H9 (cell line): ENCODE measurements at regions not wholly inside any gene's neighbourhood (a gene's known extent, or its start where the extent isn't known, plus 50 kb on each side); places are given as distances from the start of the nearest gene placed in this dataset.

Experiments
- DNase-seq: peaks from one replicate; pipeline ENCODE4 v3.0.0-alpha.2; 2017
- H2AFZ ChIP-seq: one replicate; pipeline ENCODE4 v1.6.1; 2013; ENCODE audit warnings: mild to moderate bottlenecking, low read length, control low read depth, moderate library complexity
- H2AK5ac ChIP-seq: 2 replicates; pipeline ENCODE4 v1.6.1; 2013; ENCODE audit warnings: low read length, control low read depth, mixed read lengths; ENCODE audit not compliant: insufficient read length
- H2BK120ac ChIP-seq: one replicate; pipeline ENCODE4 v1.6.1; 2013; ENCODE audit warnings: low read depth, mild to moderate bottlenecking, low read length, control low read depth, inconsistent platforms; ENCODE audit not compliant: poor library complexity, severe bottlenecking
- H2BK12ac ChIP-seq: 2 replicates; pipeline ENCODE4 v1.6.1; 2013; ENCODE audit warnings: low read length, control low read depth, mixed read lengths, low read depth; ENCODE audit not compliant: insufficient read length
- H2BK15ac ChIP-seq: 2 replicates; pipeline ENCODE4 v1.6.1; 2013; ENCODE audit warnings: low read depth, low read length, control low read depth
- H2BK20ac ChIP-seq: one replicate; pipeline ENCODE4 v1.6.1; 2013; ENCODE audit warnings: low read depth, mild to moderate bottlenecking, low read length, control low read depth, inconsistent platforms; ENCODE audit not compliant: poor library complexity, severe bottlenecking
- H2BK5ac ChIP-seq: 2 replicates; pipeline ENCODE4 v1.6.1; 2013; ENCODE audit warnings: low read length, control low read depth, mixed read lengths; ENCODE audit not compliant: insufficient read length
- H3K14ac ChIP-seq: 2 replicates; pipeline ENCODE4 v1.6.1; 2013; ENCODE audit warnings: low read length, control low read depth; ENCODE audit not compliant: insufficient read depth
- H3K18ac ChIP-seq: 2 replicates; pipeline ENCODE4 v1.6.1; 2013; ENCODE audit warnings: low read depth, mild to moderate bottlenecking, mixed read lengths, low read length, control low read depth; ENCODE audit not compliant: insufficient read length
- H3K23ac ChIP-seq: 2 replicates; pipeline ENCODE4 v1.6.1; 2013; ENCODE audit warnings: low read length, control low read depth, mixed read lengths, low read depth; ENCODE audit not compliant: insufficient read length
- H3K23me2 ChIP-seq: 2 replicates; pipeline ENCODE4 v1.6.1; 2013; ENCODE audit warnings: low read depth, mild to moderate bottlenecking, mixed read lengths, low read length, control low read depth; ENCODE audit not compliant: insufficient read length, poor library complexity, severe bottlenecking
- H3K27ac ChIP-seq: 2 replicates; pipeline ENCODE4 v1.5.1; 2013; ENCODE audit warnings: low read length, control low read depth, mixed read lengths, low read depth; ENCODE audit not compliant: insufficient read length
- H3K27me3 ChIP-seq: 2 replicates; pipeline ENCODE4 v1.6.1; 2013; ENCODE audit warnings: low read length, control low read depth, inconsistent platforms; ENCODE audit not compliant: insufficient read depth
- H3K4ac ChIP-seq: 2 replicates; pipeline ENCODE4 v1.6.1; 2013; ENCODE audit warnings: low read depth, mild to moderate bottlenecking, control low read depth, inconsistent platforms, low read length, moderate library complexity
- H3K4me1 ChIP-seq: 2 replicates; pipeline ENCODE4 v1.6.1; 2013; ENCODE audit warnings: low read length, control low read depth, inconsistent platforms; ENCODE audit not compliant: insufficient read depth
- H3K4me2 ChIP-seq: 2 replicates; pipeline ENCODE4 v1.6.1; 2013; ENCODE audit warnings: low read length, control low read depth, mixed read lengths; ENCODE audit not compliant: insufficient read length, insufficient read depth
- H3K56ac ChIP-seq: 2 replicates; pipeline ENCODE4 v1.6.1; 2013; ENCODE audit warnings: low read depth, mild to moderate bottlenecking, mixed read lengths, low read length, control low read depth; ENCODE audit not compliant: insufficient read length
- H3K79me1 ChIP-seq: 2 replicates; pipeline ENCODE4 v1.6.1; 2013; ENCODE audit warnings: low read depth, mild to moderate bottlenecking, moderate library complexity, low read length, control low read depth, inconsistent platforms; ENCODE audit not compliant: insufficient read depth, poor library complexity, severe bottlenecking
- H3K79me2 ChIP-seq: 2 replicates; pipeline ENCODE4 v1.6.1; 2013; ENCODE audit warnings: low read length, control low read depth, inconsistent platforms; ENCODE audit not compliant: insufficient read depth
- H3K9ac ChIP-seq: 2 replicates; pipeline ENCODE4 v1.6.1; 2013; ENCODE audit warnings: low read length, control low read depth, mixed read lengths; ENCODE audit not compliant: insufficient read length; ENCODE audit errors: extremely low read depth
- H3K9me3 ChIP-seq: one replicate; pipeline ENCODE4 v1.6.1; 2013; ENCODE audit warnings: low read depth, low read length, inconsistent platforms; ENCODE audit not compliant: control insufficient read depth
- H3T11ph ChIP-seq: one replicate; pipeline ENCODE4 v1.6.1; 2013; ENCODE audit warnings: mild to moderate bottlenecking, low read length, control low read depth, inconsistent platforms
- H4K20me1 ChIP-seq: one replicate; pipeline ENCODE4 v1.6.1; 2013; ENCODE audit not compliant: control insufficient read depth, insufficient read length, insufficient read depth
- H4K5ac ChIP-seq: 2 replicates; pipeline ENCODE4 v1.6.1; 2013; ENCODE audit warnings: low read depth, mild to moderate bottlenecking, mixed read lengths, low read length, control low read depth; ENCODE audit not compliant: insufficient read length
- H4K8ac ChIP-seq: replicated peaks from 2 replicates; pipeline ENCODE4 v1.6.1; 2013; ENCODE audit warnings: low read length, control low read depth, mixed read lengths, low read depth; ENCODE audit not compliant: insufficient read length
- H4K91ac ChIP-seq: 2 replicates; pipeline ENCODE4 v1.6.1; 2013; ENCODE audit warnings: low read depth, mild to moderate bottlenecking, moderate library complexity, mixed read lengths, low read length, control low read depth; ENCODE audit not compliant: insufficient read length
- H3K27ac Mint-ChIP-seq, 3 experiments: 2 replicates in 2 of 3; 3 replicates in 1 of 3; pipeline ENCODE4 v1.8.0; 2020 to 2021; ENCODE audit warnings: mixed read lengths in 3 of 3, mild to moderate bottlenecking in 1 of 3, moderate library complexity in 1 of 3
- H3K27me3 Mint-ChIP-seq: 2 replicates; pipeline ENCODE4 v1.8.0; 2021; ENCODE audit warnings: low read depth, mild to moderate bottlenecking, moderate library complexity, mixed read lengths
- H3K36me3 Mint-ChIP-seq, 3 experiments: 2 replicates in 2 of 3; 3 replicates in 1 of 3; pipeline ENCODE4 v1.8.0; 2020 to 2021; ENCODE audit warnings: low read depth in 3 of 3, mixed read lengths in 3 of 3; ENCODE audit not compliant: insufficient read depth in 1 of 3
- H3K4me1 Mint-ChIP-seq, 2 experiments: 2 replicates each; pipeline ENCODE4 v1.8.0; 2020; ENCODE audit warnings: mixed read lengths in 2 of 2
- H3K4me3 Mint-ChIP-seq, 2 experiments: 2 replicates in 1 of 2; 3 replicates in 1 of 2; pipeline ENCODE4 v1.8.0; 2020 to 2021; ENCODE audit warnings: mild to moderate bottlenecking in 2 of 2, mixed read lengths in 2 of 2, moderate library complexity in 1 of 2
- H3K9me3 Mint-ChIP-seq, 2 experiments: 2 replicates in 1 of 2; 3 replicates in 1 of 2; pipeline ENCODE4 v1.8.0; 2020; ENCODE audit warnings: mild to moderate bottlenecking in 2 of 2, mixed read lengths in 2 of 2, moderate library complexity in 1 of 2
- WGBS: extraction: QIAGEN DNeasy Blood & Tissue Kit; methylation state at CpG from one replicate; pipeline ENCODE4 v1.1.7; 2013; ENCODE audit warnings: missing lambda C conversion rate, low lambda C conversion rate, mixed read lengths; ENCODE audit not compliant: insufficient read length; ENCODE audit errors: extremely low coverage; 5-methylcytosine and 5-hydroxymethylcytosine counted together
- TF ChIP-seq, protein P1 (sequence below): fragments of 200-600 bp; sonication (generic); conservative IDR thresholded peaks from 3 replicates; pipeline ENCODE4 v1.8.0; 2021; ENCODE audit warnings: antibody characterized with exemption, mild to moderate bottlenecking

DNA sequence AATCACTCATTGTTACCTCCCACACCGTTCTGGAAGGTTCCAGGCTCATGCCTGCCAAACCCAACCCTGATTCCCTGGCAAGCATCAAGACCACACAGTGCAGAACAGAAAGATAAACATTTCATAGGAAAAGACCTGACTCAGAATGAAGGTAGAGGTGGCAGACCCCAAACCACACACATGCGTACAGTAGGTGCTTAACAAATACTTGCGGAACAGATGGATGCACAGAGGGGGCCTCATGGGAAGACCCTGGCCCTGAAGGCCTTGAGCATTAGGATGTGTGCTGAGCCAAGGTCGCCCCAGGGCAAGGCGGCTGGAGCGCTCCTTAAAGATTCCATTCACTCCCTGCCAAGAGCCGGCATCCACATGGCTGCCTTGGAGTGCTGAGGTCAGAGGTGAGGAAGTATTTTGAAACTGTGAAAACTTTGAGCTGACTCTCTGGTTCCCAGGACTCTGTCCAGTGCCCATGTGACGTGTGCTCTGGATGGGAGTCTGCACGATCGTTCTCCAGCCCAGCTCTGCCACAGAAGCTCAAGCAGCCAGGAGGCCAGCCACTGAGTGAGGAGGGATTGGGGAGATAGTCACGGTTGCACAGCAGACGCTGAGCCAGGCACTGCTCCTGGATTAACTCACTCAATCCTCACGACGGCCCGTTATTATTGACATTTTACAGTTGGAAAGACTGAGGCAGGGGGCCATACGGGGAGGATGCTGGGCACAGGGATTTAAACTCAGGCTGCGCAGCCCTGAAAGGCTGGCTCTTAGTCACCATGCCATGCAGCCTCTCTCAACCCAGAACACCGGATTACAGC is 65.5 kb upstream of the AFDN start:
- no peak overlapping the region for H4K8ac ChIP-seq
- H3K18ac ChIP-seq: no peak overlapping the region
- H2BK15ac ChIP-seq: no peak overlapping the region
- WGBS: no CpG with 5 or more reads among the region's 18 CpGs
- no peak overlapping the region for H3K4ac ChIP-seq
- H3T11ph ChIP-seq: no peak overlapping the region
- H3K23ac ChIP-seq: no peak overlapping the region
- no peak overlapping the region for H3K14ac ChIP-seq
- no peak for DNase-seq
- H3K9me3 ChIP-seq: no peaks in the 10 kb centered on the region
- H3K4me1 ChIP-seq: no peaks in the 10 kb centered on the region
- no peak overlapping the region for H2BK12ac ChIP-seq
- H2AFZ ChIP-seq: no peak overlapping the region
- no peak overlapping the region for H3K9ac ChIP-seq
- no peak overlapping the region for H2BK20ac ChIP-seq
- H2AK5ac ChIP-seq: no peak overlapping the region
- H3K4me2 ChIP-seq: no peak overlapping the region
- peaks cover 0 to 8% of the 10 kb centered on the region in 2 experiments; a peak in 1 of 4 replicates for H3K4me1 Mint-ChIP-seq
- H4K20me1 ChIP-seq: no peaks in the 10 kb centered on the region
- no peaks in the 10 kb centered on the region for H3K23me2 ChIP-seq
- no peaks in the 10 kb centered on the region for H3K36me3 Mint-ChIP-seq
- no peaks in the 10 kb centered on the region for H3K27me3 ChIP-seq
- no peak overlapping the region for H3K27ac Mint-ChIP-seq
- H3K79me1 ChIP-seq: no peaks in the 10 kb centered on the region
- no peak overlapping the region for H3K4me3 Mint-ChIP-seq
- H3K9me3 Mint-ChIP-seq: no peaks in the 10 kb centered on the region
- no peak overlapping the region for H2BK5ac ChIP-seq
- H4K91ac ChIP-seq: no peak overlapping the region
- H4K5ac ChIP-seq: no peak overlapping the region
- TF ChIP-seq, protein P1, sequence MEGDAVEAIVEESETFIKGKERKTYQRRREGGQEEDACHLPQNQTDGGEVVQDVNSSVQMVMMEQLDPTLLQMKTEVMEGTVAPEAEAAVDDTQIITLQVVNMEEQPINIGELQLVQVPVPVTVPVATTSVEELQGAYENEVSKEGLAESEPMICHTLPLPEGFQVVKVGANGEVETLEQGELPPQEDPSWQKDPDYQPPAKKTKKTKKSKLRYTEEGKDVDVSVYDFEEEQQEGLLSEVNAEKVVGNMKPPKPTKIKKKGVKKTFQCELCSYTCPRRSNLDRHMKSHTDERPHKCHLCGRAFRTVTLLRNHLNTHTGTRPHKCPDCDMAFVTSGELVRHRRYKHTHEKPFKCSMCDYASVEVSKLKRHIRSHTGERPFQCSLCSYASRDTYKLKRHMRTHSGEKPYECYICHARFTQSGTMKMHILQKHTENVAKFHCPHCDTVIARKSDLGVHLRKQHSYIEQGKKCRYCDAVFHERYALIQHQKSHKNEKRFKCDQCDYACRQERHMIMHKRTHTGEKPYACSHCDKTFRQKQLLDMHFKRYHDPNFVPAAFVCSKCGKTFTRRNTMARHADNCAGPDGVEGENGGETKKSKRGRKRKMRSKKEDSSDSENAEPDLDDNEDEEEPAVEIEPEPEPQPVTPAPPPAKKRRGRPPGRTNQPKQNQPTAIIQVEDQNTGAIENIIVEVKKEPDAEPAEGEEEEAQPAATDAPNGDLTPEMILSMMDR: no peak
- no peak overlapping the region for H3K27ac ChIP-seq
- H3K79me2 ChIP-seq: no peaks in the 10 kb centered on the region
- peaks cover 1% of the 10 kb centered on the region; the same call in 1 of the 2 replicates for H3K27me3 Mint-ChIP-seq
- H3K56ac ChIP-seq: no peak overlapping the region
- no peak overlapping the region for H2BK120ac ChIP-seq
